ENCODE measurements at regions not wholly inside any gene's neighbourhood (a gene's known extent, or its start where the extent isn't known, plus 50 kb on each side); places are given as distances from the start of the nearest gene placed in this dataset.

GRCh38 chr4:4601803-4602369, 60.0 kb upstream of the STX18 start:
- no peak for DNase-seq (ENCODE audit: low read depth, low spot score)

GRCh38 chr4:4599481-4600275, 57.8 kb upstream of the STX18 start:
- no peak for DNase-seq (ENCODE audit: low read depth, low spot score)

GRCh38 chr4:4598851-4599411, 57.1 kb upstream of the STX18 start:
- DNase-seq (ENCODE audit: low read depth, low spot score): no peak

- no peak for DNase-seq (ENCODE audit: low read depth, low spot score)
These were observed 54.9 kb upstream of the STX18 start for GRCh38 chr4:4596720-4597119.

- DNase-seq (ENCODE audit: low read depth, low spot score): no peak
These were observed 53.4 kb upstream of the STX18 start for GRCh38 chr4:4595252-4595651.

- DNase-seq (ENCODE audit: low read depth, low spot score): no peak
These were observed 52.6 kb upstream of the STX18 start for GRCh38 chr4:4594285-4594920.

- DNase-seq (ENCODE audit: low read depth, low spot score): no peak
These were observed 51.9 kb upstream of the STX18 start for GRCh38 chr4:4593596-4594284.

GRCh38 chr4:4592414-4592813, 50.6 kb upstream of the STX18 start:
- no peak for DNase-seq (ENCODE audit: low read depth, low spot score)
